Body of pancreas (tissue), 4 donors: ENCODE measurements at regions not wholly inside any gene's neighbourhood (a gene's known extent, or its start where the extent isn't known, plus 50 kb on each side); places are given as distances from the start of the nearest gene placed in this dataset.
"Not testable (repeated sequence)": the region's sequence is repeated elsewhere in the genome, so short reads cannot be mapped to it uniquely, and the experiment has no call there.

Experiments
- ATAC-seq: fragments of 150-250 bp; one replicate; pipeline ENCODE4 v1.9.1; 2016
- DNase-seq, 4 donors: peaks; one replicate each; pipeline ENCODE4 v3.0.0-alpha.2; 2019
- H3K27ac ChIP-seq, 4 donors: fragments of 200-600 bp; sonication (generic); 1 replicate in 3 of 4; 2 replicates in 1 of 4; pipeline versions ENCODE4 v1.5.1 to v1.6.1; 2016 to 2019; ENCODE audit warnings: mild to moderate bottlenecking in 1 of 4, mixed read lengths in 1 of 4, moderate library complexity in 1 of 4
- H3K27me3 ChIP-seq, 2 donors: fragments of 200-600 bp; sonication (generic); one replicate each; pipeline ENCODE4 v1.6.0; 2016; ENCODE audit warnings: mild to moderate bottlenecking in 1 of 2
- H3K36me3 ChIP-seq, 2 donors: fragments of 200-600 bp; sonication (generic); replicated peaks in 1 of 2; 2 replicates each; pipeline ENCODE4 v1.5.1; 2016; ENCODE audit warnings: low read depth in 2 of 2; ENCODE audit not compliant: insufficient read depth in 1 of 2
- H3K4me1 ChIP-seq: fragments of 200-600 bp; sonication (generic); one replicate; pipeline ENCODE4 v1.6.0; 2016
- H3K4me3 ChIP-seq, 2 donors: fragments of 200-600 bp; sonication (generic); 1 replicate in 1 of 2; 2 replicates in 1 of 2; pipeline ENCODE4 v1.5.1; 2016 to 2019
- H3K9me3 ChIP-seq, 3 donors: fragments of 200-600 bp; sonication (generic); 1 replicate in 2 of 3; 2 replicates in 1 of 3; pipeline ENCODE4 v1.5.1; 2016
- CTCF ChIP-seq, 7 experiments: fragments of 450-650 bp in 4 of 7; fragments of 200-600 bp in 3 of 7; sonication (generic) in 3 of 7; IDR thresholded peaks; one replicate each; pipeline ENCODE4 v1.5.1; 2016 to 2019; ENCODE audit warnings: antibody characterized with exemption in 7 of 7
- POLR2A ChIP-seq, 3 donors: fragments of 450-650 bp; IDR thresholded peaks; one replicate each; pipeline ENCODE4 v1.6.1; 2016; ENCODE audit warnings: antibody characterized with exemption in 3 of 3, mild to moderate bottlenecking in 2 of 3
- WGBS, 2 donors: methylation state at CpG; one replicate each; pipeline ENCODE4 v1.1.5; 2017; 5-methylcytosine and 5-hydroxymethylcytosine counted together
- intact Hi-C: fragments of 100-400 bp; cut with DNase I; formaldehyde crosslinking; loops from one replicate; pipeline ENCODE4 v1.15.1; 2023

- TF ChIP-seq POLR2A (IDR thresholded peaks at IDR 0.05), result no peak
- TF ChIP-seq CTCF (IDR thresholded peaks at IDR 0.05), result no peak
- Histone ChIP-seq H3K27me3 (no peaks in the 10 kb centered on the region), H3K27ac (no peak overlapping the region), H3K9me3 (no peaks in the 10 kb centered on the region), H3K36me3 (no peaks in the 10 kb centered on the region), H3K4me3 (no peak overlapping the region), H3K4me1 (no peaks in the 10 kb centered on the region)
- ATAC-seq (no peak), DNase-seq (no peak)
- intact Hi-C loops, result no loop called here
- 80 to 85% methylated on average over 3 of the region's 3 CpGs for WGBS, 2 donors
These were observed 91.8 kb upstream of the THUMPD2 start for GRCh38 chr2:39870871-39871270.

GRCh38 chr2:39867268-39867667 is 88.2 kb upstream of the THUMPD2 start:
- TF ChIP-seq POLR2A (IDR thresholded peaks at IDR 0.05) (no peak), CTCF (IDR thresholded peaks at IDR 0.05) (no peak)
- 62% methylated on average over 5 of the region's 5 CpGs for WGBS, 2 donors
- ATAC-seq, result no peak
- Histone ChIP-seq H3K9me3 (no peaks in the 10 kb centered on the region), H3K27ac (no peak overlapping the region), H3K4me1 (no peaks in the 10 kb centered on the region), H3K27me3 (no peaks in the 10 kb centered on the region), H3K36me3 (no peaks in the 10 kb centered on the region), H3K4me3 (no peak overlapping the region)
- intact Hi-C loops, result no loop called here
- no peak for DNase-seq

- ATAC-seq (no peak), DNase-seq (no peak)
- no peak for TF ChIP-seq CTCF (IDR thresholded peaks at IDR 0.05)
- no peak for TF ChIP-seq POLR2A (IDR thresholded peaks at IDR 0.05)
- intact Hi-C loops, result no loop called here
- no peaks in the 10 kb centered on the region for H3K36me3 ChIP-seq
- H3K9me3 ChIP-seq, result no peaks in the 10 kb centered on the region
- WGBS, 2 donors, result 63 to 75% methylated on average over 3 of the region's 3 CpGs
- no peak overlapping the region for H3K27ac ChIP-seq
- no peaks in the 10 kb centered on the region for H3K4me1 ChIP-seq
- H3K4me3 ChIP-seq, result no peak overlapping the region
- no peaks in the 10 kb centered on the region for H3K27me3 ChIP-seq
These were observed 86.7 kb upstream of the THUMPD2 start for GRCh38 chr2:39865751-39866150.

GRCh38 chr2:39863672-39864071 is 84.6 kb upstream of the THUMPD2 start:
- H3K27ac ChIP-seq, ATAC-seq, H3K36me3 ChIP-seq, H3K9me3 ChIP-seq, intact Hi-C loops, H3K4me1 ChIP-seq, H3K4me3 ChIP-seq, DNase-seq, H3K27me3 ChIP-seq: not testable (repeated sequence)
- 75 to 81% methylated on average over 1 of the region's 1 CpG for WGBS, 2 donors

- Histone ChIP-seq H3K4me1 (no peaks in the 10 kb centered on the region), H3K36me3 (no peaks in the 10 kb centered on the region), H3K9me3 (no peaks in the 10 kb centered on the region), H3K27me3 (no peaks in the 10 kb centered on the region), H3K4me3 (no peak overlapping the region), H3K27ac (no peak overlapping the region)
- no peak for TF ChIP-seq POLR2A (IDR thresholded peaks at IDR 0.05)
- TF ChIP-seq CTCF (IDR thresholded peaks at IDR 0.05), result no peak
- no peak for ATAC-seq
- intact Hi-C loops, result no loop called here
- 57 to 58% methylated on average over 3 of the region's 3 CpGs for WGBS, 2 donors
- no peak for DNase-seq
These were observed 81.5 kb upstream of the THUMPD2 start for GRCh38 chr2:39860538-39860937.
